NCI-H1105 (cell line): ENCODE measurements at regions not wholly inside any gene's neighbourhood (a gene's known extent, or its start where the extent isn't known, plus 50 kb on each side); places are given as distances from the start of the nearest gene placed in this dataset.

Experiments used
- DNase-seq: peaks from one replicate; lab custom pipeline; 2025; lab: John Stamatoyannopoulos, UW

- DNase-seq = no peak
These were observed 179.9 kb downstream of the ZIC1 start for GRCh38 chr3:147589016-147589415.

GRCh38 chr3:147604136-147604535 lies 195.0 kb downstream of the ZIC1 start:
- DNase-seq = no peak

GRCh38 chr3:147613725-147614124 lies 204.6 kb downstream of the ZIC1 start:
- DNase-seq = no peak

- no peak for DNase-seq
These were observed 205.0 kb downstream of the ZIC1 start for GRCh38 chr3:147614210-147614609.

GRCh38 chr3:147615035-147615434 lies 205.9 kb downstream of the ZIC1 start:
- DNase-seq = no peak

GRCh38 chr3:147616998-147617619 lies 207.9 kb downstream of the ZIC1 start:
- DNase-seq = peak; percentile 65

GRCh38 chr3:147618691-147619090 lies 209.5 kb downstream of the ZIC1 start:
- DNase-seq = peak; percentile 12

GRCh38 chr3:147619921-147620560 lies 210.9 kb downstream of the ZIC1 start:
- DNase-seq = no peak

- DNase-seq = no peak
These were observed 211.7 kb downstream of the ZIC1 start for GRCh38 chr3:147620906-147621305.

GRCh38 chr3:147630921-147631415 lies 221.8 kb downstream of the ZIC1 start:
- DNase-seq = no peak

GRCh38 chr3:147640781-147641180 lies 231.6 kb downstream of the ZIC1 start:
- no peak for DNase-seq

GRCh38 chr3:147645761-147646160 lies 236.6 kb downstream of the ZIC1 start:
- no peak for DNase-seq

- DNase-seq = no peak
These were observed 240.3 kb downstream of the ZIC1 start for GRCh38 chr3:147649475-147649874.

- no peak for DNase-seq
These were observed 242.1 kb downstream of the ZIC1 start for GRCh38 chr3:147651107-147651778.

- DNase-seq = no peak
These were observed 243.6 kb downstream of the ZIC1 start for GRCh38 chr3:147652651-147653366.

GRCh38 chr3:147653367-147653923 lies 244.3 kb downstream of the ZIC1 start:
- no peak for DNase-seq

- DNase-seq = no peak
These were observed 245.7 kb downstream of the ZIC1 start for GRCh38 chr3:147654827-147655226.

- no peak for DNase-seq
These were observed 246.1 kb downstream of the ZIC1 start for GRCh38 chr3:147655236-147655635.

- DNase-seq = no peak
These were observed 246.9 kb downstream of the ZIC1 start for GRCh38 chr3:147656023-147656422.

GRCh38 chr3:147661916-147662315 lies 252.8 kb downstream of the ZIC1 start:
- DNase-seq = peak; percentile 76

- DNase-seq = no peak
These were observed 253.5 kb downstream of the ZIC1 start for GRCh38 chr3:147662705-147663104.

GRCh38 chr3:147669077-147669476 lies 259.9 kb downstream of the ZIC1 start:
- no peak for DNase-seq
